Muscle of leg (tissue), 3 donors: ENCODE measurements at regions not wholly inside any gene's neighbourhood (a gene's known extent, or its start where the extent isn't known, plus 50 kb on each side); places are given as distances from the start of the nearest gene placed in this dataset.
"Not testable (repeated sequence)": the region's sequence is repeated elsewhere in the genome, so short reads cannot be mapped to it uniquely, and the experiment has no call there.

Experiments used
- DNase-seq: peaks from one replicate; pipeline ENCODE4 v3.0.0; 2013
- H3K27ac ChIP-seq: one replicate; pipeline ENCODE4 v1.5.1; 2013; ENCODE audit warnings: mild to moderate bottlenecking, low read length, control low read depth
- H3K27me3 ChIP-seq: one replicate; pipeline ENCODE4 v1.6.1; 2013; ENCODE audit warnings: low read length; ENCODE audit not compliant: control insufficient read depth, insufficient read depth
- H3K36me3 ChIP-seq: one replicate; pipeline ENCODE4 v1.6.1; 2013; ENCODE audit warnings: low read length; ENCODE audit not compliant: control insufficient read depth, insufficient read depth
- H3K4me1 ChIP-seq: one replicate; pipeline ENCODE4 v1.6.1; 2013; ENCODE audit warnings: low read length; ENCODE audit not compliant: control insufficient read depth, insufficient read depth
- H3K4me3 ChIP-seq: one replicate; pipeline ENCODE4 v1.5.1; 2013; ENCODE audit warnings: low read length, control low read depth
- H3K9me3 ChIP-seq: replicated peaks from 2 replicates; pipeline ENCODE4 v1.6.1; 2013; ENCODE audit warnings: low read depth, low read length; ENCODE audit not compliant: control insufficient read depth
- WGBS: methylation state at CpG from one replicate; pipeline ENCODE4 v1.1.5; 2013; ENCODE audit warnings: missing lambda C conversion rate; ENCODE audit not compliant: insufficient coverage; 5-methylcytosine and 5-hydroxymethylcytosine counted together

- DNase-seq, H3K9me3 ChIP-seq, H3K27ac ChIP-seq, H3K4me1 ChIP-seq, H3K27me3 ChIP-seq, H3K4me3 ChIP-seq, H3K36me3 ChIP-seq: not testable (repeated sequence)
- WGBS = 96% methylated on average over 2 of the region's 2 CpGs
These were observed 221.6 kb upstream of the ONECUT1 start for GRCh38 chr15:53011779-53012178.

- no peaks in the 10 kb centered on the region for H3K27me3 ChIP-seq
- H3K4me1 ChIP-seq = no peaks in the 10 kb centered on the region
- DNase-seq = no peak
- no peaks in the 10 kb centered on the region for H3K9me3 ChIP-seq
- H3K36me3 ChIP-seq = no peaks in the 10 kb centered on the region
- no peak overlapping the region for H3K27ac ChIP-seq
- no peak overlapping the region for H3K4me3 ChIP-seq
- no CpG with 5 or more reads among the region's 1 CpG for WGBS
These were observed 219.0 kb upstream of the ONECUT1 start for GRCh38 chr15:53009093-53009492.

GRCh38 chr15:53000409-53000808 is 210.3 kb upstream of the ONECUT1 start:
- Histone ChIP-seq H3K9me3 (no peaks in the 10 kb centered on the region), H3K36me3 (no peaks in the 10 kb centered on the region), H3K27ac (no peak overlapping the region), H3K4me1 (no peaks in the 10 kb centered on the region), H3K27me3 (no peaks in the 10 kb centered on the region), H3K4me3 (no peak overlapping the region)
- DNase-seq = peak; percentile 56
- WGBS = no CpG with 5 or more reads among the region's 4 CpGs

GRCh38 chr15:52997123-52997522 is 207.0 kb upstream of the ONECUT1 start:
- Histone ChIP-seq H3K27ac (no peak overlapping the region), H3K27me3 (no peaks in the 10 kb centered on the region), H3K4me3 (no peak overlapping the region), H3K9me3 (no peaks in the 10 kb centered on the region), H3K4me1 (no peaks in the 10 kb centered on the region), H3K36me3 (no peaks in the 10 kb centered on the region)
- DNase-seq = no peak

- no peaks in the 10 kb centered on the region for H3K4me1 ChIP-seq
- no peaks in the 10 kb centered on the region for H3K9me3 ChIP-seq
- no peaks in the 10 kb centered on the region for H3K36me3 ChIP-seq
- WGBS = no CpG with 5 or more reads among the region's 1 CpG
- H3K4me3 ChIP-seq = no peak overlapping the region
- DNase-seq = no peak
- no peak overlapping the region for H3K27ac ChIP-seq
- no peaks in the 10 kb centered on the region for H3K27me3 ChIP-seq
These were observed 204.2 kb upstream of the ONECUT1 start for GRCh38 chr15:52994290-52994689.

GRCh38 chr15:52984507-52984906 is 194.4 kb upstream of the ONECUT1 start:
- Histone ChIP-seq H3K36me3 (no peaks in the 10 kb centered on the region), H3K27me3 (no peaks in the 10 kb centered on the region), H3K9me3 (no peaks in the 10 kb centered on the region), H3K27ac (no peak overlapping the region), H3K4me3 (no peak overlapping the region), H3K4me1 (no peaks in the 10 kb centered on the region)
- no peak for DNase-seq
- WGBS = 62% methylated on average over 3 of the region's 3 CpGs

GRCh38 chr15:52980446-52980845 is 190.3 kb upstream of the ONECUT1 start:
- H3K9me3 ChIP-seq = no peaks in the 10 kb centered on the region
- no peaks in the 10 kb centered on the region for H3K27me3 ChIP-seq
- no peaks in the 10 kb centered on the region for H3K36me3 ChIP-seq
- no CpG with 5 or more reads among the region's 3 CpGs for WGBS
- no peaks in the 10 kb centered on the region for H3K4me1 ChIP-seq
- no peak overlapping the region for H3K27ac ChIP-seq
- no peak overlapping the region for H3K4me3 ChIP-seq
- no peak for DNase-seq

- H3K27me3 ChIP-seq = no peaks in the 10 kb centered on the region
- 91% methylated on average over 8 of the region's 9 CpGs for WGBS
- H3K9me3 ChIP-seq = no peaks in the 10 kb centered on the region
- no peak overlapping the region for H3K27ac ChIP-seq
- H3K4me1 ChIP-seq = no peaks in the 10 kb centered on the region
- no peak overlapping the region for H3K4me3 ChIP-seq
- no peak for DNase-seq
- no peaks in the 10 kb centered on the region for H3K36me3 ChIP-seq
These were observed 186.5 kb upstream of the ONECUT1 start for GRCh38 chr15:52976516-52977075.

- no peak for DNase-seq
- H3K27ac ChIP-seq = no peak overlapping the region
- H3K27me3 ChIP-seq = no peaks in the 10 kb centered on the region
- H3K4me1 ChIP-seq = no peaks in the 10 kb centered on the region
- H3K9me3 ChIP-seq = no peaks in the 10 kb centered on the region
- H3K36me3 ChIP-seq = no peaks in the 10 kb centered on the region
- no peak overlapping the region for H3K4me3 ChIP-seq
- WGBS = no CpG with 5 or more reads among the region's 4 CpGs
These were observed 185.9 kb upstream of the ONECUT1 start for GRCh38 chr15:52975941-52976449.

- no peaks in the 10 kb centered on the region for H3K27me3 ChIP-seq
- no peak overlapping the region for H3K27ac ChIP-seq
- H3K4me1 ChIP-seq = no peaks in the 10 kb centered on the region
These were observed 173.7 kb upstream of the ONECUT1 start for GRCh38 chr15:52963865-52964264.

GRCh38 chr15:52960283-52960682 is 170.1 kb upstream of the ONECUT1 start:
- DNase-seq = no peak
- 80% methylated on average over 1 of the region's 6 CpGs for WGBS
- no peak overlapping the region for H3K4me3 ChIP-seq

More at GRCh38 chr15:52963865-52964264, 173.7 kb upstream of the ONECUT1 start:
- DNase-seq = no peak
- Histone ChIP-seq H3K4me3 (no peak overlapping the region), H3K9me3 (no peaks in the 10 kb centered on the region), H3K36me3 (no peaks in the 10 kb centered on the region)

More at GRCh38 chr15:52960283-52960682, 170.1 kb upstream of the ONECUT1 start:
- Histone ChIP-seq H3K4me1 (no peaks in the 10 kb centered on the region), H3K36me3 (no peaks in the 10 kb centered on the region), H3K9me3 (peaks cover 2% of the 10 kb centered on the region), H3K27me3 (no peaks in the 10 kb centered on the region), H3K27ac (no peak overlapping the region)
